Globus pallidus (tissue), 1 donor: ENCODE measurements at regions not wholly inside any gene's neighbourhood (a gene's known extent, or its start where the extent isn't known, plus 50 kb on each side); places are given as distances from the start of the nearest gene placed in this dataset.

ENCODE experiments used
- DNase-seq: peaks from one replicate; pipeline ENCODE4 v3.0.0-alpha.2; 2015; ENCODE audit warnings: low spot score

DNA sequence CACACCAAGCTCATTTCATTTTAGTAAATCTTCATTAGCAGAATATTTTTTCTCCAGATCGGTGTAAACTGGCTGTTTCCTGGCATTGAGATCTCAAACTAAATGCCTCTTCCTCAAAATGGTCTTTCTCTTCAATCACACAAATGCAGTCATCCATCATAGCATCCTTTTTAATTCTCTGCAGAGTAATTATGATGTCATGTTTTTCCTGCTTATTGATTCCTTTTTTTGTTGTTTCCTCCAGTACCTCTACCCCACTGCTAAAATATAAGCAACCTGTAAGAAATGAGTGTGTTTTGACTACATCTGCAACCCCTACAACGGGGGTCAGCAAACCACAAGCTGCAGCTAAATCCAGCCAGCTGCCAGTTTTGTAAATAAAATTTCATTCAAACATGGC, 65.6 kb upstream of the TOM1L1 start:
- no peak for DNase-seq

DNA sequence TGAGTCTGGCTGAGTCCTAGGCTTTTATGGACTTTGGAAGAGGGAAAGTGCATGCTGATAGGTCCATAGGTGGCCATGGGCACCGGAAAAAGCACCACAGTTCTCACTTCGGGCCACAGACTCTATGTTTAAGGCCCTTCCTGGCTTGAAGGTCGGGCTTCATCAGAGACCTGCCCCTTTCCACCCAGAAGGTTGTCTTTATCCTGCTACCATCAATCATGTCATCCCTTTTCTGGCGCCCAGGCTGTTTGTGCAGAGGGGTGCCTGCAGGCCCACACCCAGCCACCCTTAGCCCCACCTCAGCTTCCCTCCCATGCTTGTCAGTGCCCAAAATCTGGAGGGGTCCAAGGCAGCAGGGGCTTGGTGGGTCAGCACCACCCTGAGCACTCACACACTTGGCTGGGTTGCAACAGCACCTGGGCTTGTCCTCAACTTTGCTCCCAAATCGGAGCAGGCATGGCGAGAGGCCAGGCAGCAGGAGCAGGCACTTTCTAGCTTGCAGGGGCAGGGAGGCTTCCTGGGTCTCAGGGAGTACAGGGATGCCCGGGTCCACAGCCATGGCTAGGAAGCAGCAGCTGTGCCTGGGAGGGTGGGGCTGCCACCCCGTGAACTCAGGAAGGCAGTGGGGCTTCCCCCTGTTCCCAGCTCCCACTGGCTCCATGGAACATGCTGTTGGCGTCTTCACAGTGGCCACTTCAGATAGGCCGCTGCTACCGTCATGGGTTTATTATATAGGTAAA, 63.8 kb upstream of the TOM1L1 start:
- DNase-seq: no peak

DNA sequence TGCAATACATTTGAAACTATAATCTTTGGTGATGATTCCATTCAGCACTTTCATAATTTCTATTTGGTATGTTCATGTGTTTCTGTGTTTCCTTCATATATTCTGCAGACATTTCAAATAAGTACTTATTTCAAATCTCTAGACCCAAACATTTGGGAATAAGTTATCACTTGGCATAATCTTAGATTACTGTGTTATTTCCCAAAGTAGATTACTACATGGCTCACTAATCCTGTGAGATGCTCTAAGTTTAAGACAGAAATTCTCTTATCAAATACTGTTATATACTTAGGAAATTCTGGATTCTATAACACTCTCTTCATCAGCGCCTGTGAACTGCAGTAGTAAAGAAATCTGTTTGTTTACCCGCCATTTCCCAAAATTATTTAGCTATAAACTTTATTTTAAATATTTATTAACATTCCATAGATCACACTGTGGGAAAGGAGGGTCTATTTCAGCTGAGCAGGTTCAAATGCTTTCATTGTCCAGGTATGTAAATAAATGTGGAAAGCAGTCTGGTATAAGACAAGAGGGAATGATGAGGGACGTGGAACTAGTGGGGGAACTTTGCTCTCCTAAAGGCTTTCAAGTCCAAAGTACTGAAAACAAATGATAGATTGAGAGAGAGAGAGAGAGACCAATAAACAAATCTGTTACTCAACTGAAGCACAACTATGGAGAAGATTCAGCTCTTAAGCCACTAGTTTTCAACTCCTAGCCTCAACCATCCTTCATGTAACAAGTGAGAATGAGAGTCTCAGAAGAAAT, 61.8 kb upstream of the TOM1L1 start:
- no peak for DNase-seq

DNA sequence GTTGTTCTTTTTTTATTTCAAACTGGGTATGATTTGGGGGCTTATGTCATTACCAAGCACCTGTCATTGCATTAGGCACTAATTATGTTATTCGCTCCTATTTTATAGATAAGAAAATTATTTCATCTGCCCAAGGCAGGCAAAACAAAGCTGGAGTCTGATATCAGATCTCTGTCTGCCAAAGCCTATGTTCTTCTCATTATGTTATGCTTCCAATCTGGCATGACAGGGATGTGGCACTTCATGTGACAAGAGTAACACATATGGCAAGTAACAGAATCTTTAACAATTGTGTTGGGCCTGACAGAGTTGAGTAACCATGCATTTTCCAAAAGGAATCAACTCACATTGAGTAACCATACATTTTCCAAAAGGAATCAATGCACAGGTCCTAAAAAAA, 61.2 kb upstream of the TOM1L1 start:
- DNase-seq: no peak

DNA sequence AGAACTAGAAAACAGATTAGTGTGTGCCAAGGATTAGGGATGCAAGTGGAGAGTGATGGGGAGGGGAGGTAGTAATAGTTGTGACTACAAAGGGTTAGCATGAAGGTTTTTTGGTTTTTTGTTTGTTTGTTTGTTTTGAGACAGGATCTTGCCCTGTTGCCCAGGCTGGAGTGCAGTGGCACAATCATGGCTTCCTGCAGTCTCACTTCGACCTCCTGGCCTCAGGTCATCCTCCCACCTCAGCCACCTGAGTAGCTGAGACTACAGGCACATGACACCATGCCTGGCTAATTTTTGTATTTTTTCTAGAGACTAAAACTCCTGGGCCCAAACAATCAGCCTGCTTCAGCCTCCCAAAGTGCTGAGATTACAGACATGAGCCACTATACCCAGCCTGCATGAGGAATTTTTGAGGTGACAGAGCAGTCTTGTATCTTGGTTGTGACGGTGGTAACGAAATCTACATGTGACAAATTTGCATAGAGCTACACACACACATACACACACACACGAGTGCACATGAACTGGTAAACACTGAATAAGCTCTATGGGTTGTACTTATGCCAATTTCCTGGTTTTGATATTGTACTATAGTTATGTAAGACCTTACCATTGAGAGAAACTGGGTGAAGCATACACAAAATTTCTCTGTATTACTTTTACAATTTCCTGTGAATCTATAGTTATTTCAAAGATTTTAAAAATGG, 59.6 kb upstream of the TOM1L1 start:
- no peak for DNase-seq

DNA sequence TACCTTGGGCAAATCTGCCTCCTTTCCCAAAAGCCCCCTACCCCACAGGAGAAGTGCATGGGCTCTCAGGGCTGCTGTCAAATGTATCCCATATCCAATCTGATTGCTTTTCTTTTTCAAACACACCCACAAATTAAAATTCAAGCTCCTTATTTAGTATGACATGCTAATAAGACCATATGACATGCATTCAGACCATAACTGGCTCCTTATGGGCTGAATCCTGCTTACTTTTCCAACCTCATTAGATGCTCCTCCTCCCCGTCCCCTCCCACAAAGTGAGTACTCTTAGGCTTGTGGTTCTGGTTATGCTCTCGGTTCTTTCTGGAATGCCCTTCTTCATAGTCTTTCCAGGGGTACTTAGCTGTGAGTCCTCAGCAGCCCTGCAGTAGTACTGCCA, 59.0 kb upstream of the TOM1L1 start:
- DNase-seq: no peak

DNA sequence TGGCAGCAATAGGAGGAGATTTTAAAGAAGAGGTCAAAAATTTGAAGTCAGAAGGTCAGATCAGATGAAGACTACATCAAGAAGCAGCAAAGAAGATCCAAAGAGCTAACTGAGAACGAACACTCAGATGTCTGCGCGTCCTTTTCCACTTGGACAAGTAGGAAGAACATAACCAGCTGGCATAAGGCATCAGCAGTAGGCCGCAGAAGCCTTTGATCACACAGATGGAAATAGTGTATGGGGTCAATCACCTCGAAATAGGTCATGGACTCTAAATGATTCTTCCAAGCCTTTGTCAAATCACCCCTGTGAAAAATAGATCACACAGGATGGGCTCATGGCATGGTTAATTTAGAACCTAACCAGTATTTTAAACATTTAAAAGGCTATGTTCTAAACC, 56.4 kb upstream of the TOM1L1 start:
- DNase-seq: no peak

DNA sequence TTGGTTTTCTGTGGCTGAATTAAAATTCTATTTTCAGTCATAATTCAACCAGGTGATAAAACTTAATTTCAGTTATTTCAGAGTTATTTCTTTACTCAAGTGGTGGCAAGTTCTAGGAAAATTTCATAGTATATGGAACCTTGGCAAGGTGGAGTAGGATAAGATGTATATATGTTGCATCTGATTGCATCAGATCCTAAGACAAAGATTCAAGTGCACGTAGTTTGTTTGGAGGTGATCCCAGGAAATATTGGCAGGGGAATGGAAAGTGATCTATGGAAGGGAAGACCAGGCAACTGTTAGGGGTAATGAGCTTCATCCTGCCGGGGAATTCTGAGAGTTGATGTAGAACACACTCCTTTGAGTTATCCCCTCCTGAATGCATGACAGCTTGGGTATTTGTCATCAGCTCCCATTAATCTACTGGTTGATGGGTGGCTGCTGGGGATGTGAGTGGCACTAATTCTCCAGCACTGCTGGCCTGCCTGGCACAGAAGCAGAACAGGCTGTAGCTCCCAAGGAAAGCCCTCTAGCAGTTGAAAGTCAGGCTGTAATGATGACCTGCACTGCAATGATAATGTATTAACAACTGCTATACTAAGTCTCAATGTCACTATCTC, 52.2 kb upstream of the TOM1L1 start:
- DNase-seq: no peak

DNA sequence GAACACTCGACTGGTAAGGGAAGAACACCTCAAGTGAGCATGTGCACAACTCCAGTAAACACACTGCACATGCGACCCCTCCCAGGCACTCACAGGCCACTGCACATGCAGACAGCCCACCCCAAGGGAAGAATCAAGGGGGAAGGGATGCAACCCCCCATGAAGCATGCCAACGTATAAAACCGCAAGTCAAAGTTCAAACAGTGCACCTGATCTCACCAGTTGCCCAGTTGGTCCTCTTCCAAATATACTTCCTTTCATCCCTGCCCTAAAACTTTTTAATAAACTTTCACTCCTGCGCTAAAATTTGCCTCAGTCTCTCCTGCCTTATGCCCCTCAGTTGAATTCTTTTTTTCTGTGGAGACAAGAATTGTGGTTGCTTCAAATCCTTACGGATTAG, 51.0 kb upstream of the TOM1L1 start:
- DNase-seq: no peak
